ENCODE measurements at regions not wholly inside any gene's neighbourhood (a gene's known extent, or its start where the extent isn't known, plus 50 kb on each side); places are given as distances from the start of the nearest gene placed in this dataset.
A peak's percentile ranks its signal among the peaks of the same experiment; 100 is the strongest.

DNA sequence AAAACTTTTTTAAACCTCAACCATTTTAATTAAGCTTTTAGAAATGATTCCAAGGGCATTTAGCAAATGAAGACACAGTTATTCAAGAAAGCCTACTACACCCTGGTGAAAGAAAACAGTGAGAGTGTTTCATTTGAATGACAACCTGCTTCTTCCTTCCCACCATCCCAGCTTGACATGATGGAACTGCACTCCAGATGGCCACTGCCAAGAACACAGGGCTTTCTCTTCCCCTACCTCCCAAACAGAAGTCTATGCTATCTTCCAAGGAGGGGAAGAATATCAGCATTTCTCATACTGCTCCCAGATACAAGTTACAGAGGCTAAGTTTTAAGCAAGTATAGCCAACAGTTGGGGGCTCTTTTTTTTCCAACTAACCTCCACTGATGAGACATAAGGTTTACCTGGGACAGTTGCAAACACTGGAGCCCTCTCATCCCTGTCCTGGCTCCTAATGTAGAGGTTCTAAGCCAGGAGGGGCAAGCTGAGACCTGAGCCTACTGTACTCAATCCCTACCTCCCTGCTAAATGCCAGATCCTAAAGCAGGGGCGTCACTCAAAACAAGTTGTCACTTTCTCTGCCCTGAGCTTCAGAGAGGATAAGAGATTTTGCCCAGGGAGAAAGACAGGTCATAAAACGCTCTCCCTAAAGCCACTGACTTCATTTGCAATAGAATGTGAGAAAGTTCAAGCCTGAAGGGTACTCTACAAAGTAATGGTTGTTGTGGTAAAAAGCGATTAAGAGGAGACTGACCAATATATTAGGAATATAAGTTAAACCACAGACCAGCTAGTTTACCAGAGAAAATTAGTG is 88.5 kb upstream of the SLC27A6 start:
- Histone ChIP-seq H3K4me3 (no peak overlapping the region), H3K27ac (ENCODE audit: low read depth in 1 of 2, low read length in 1 of 2) (no peak overlapping the region), H3K27me3 (ENCODE audit: control insufficient read depth in 3 of 3, insufficient read depth in 3 of 3, low read length in 2 of 3) (no peaks in the 10 kb centered on the region), H3K36me3 (ENCODE audit: control insufficient read depth in 4 of 4, insufficient read depth in 4 of 4, low read length in 4 of 4) (no peaks in the 10 kb centered on the region), H3K4me1 (ENCODE audit: control insufficient read depth in 5 of 5, insufficient read depth in 5 of 5, low read length in 5 of 5) (no peaks in the 10 kb centered on the region), H3K9me3 (ENCODE audit: control insufficient read depth in 4 of 4, insufficient read depth in 3 of 4, low read length in 3 of 4) (peaks cover 0 to 1% (median 0%) of the 10 kb centered on the region in 4 donors), H3K9ac (ENCODE audit: insufficient read depth in 1 of 2, low read length in 2 of 2) (no peak overlapping the region)
- ATAC-seq (ENCODE audit: insufficient read depth, low FRiP score) (no peak), DNase-seq (no peak)
- WGBS, 2 donors: 78 to 82% methylated on average over 3 of the region's 3 CpGs
- TF ChIP-seq, protein P1, sequence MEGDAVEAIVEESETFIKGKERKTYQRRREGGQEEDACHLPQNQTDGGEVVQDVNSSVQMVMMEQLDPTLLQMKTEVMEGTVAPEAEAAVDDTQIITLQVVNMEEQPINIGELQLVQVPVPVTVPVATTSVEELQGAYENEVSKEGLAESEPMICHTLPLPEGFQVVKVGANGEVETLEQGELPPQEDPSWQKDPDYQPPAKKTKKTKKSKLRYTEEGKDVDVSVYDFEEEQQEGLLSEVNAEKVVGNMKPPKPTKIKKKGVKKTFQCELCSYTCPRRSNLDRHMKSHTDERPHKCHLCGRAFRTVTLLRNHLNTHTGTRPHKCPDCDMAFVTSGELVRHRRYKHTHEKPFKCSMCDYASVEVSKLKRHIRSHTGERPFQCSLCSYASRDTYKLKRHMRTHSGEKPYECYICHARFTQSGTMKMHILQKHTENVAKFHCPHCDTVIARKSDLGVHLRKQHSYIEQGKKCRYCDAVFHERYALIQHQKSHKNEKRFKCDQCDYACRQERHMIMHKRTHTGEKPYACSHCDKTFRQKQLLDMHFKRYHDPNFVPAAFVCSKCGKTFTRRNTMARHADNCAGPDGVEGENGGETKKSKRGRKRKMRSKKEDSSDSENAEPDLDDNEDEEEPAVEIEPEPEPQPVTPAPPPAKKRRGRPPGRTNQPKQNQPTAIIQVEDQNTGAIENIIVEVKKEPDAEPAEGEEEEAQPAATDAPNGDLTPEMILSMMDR (IDR thresholded peaks at IDR 0.05; ENCODE audit: control extremely low read depth, extremely low read depth): no peak

DNA sequence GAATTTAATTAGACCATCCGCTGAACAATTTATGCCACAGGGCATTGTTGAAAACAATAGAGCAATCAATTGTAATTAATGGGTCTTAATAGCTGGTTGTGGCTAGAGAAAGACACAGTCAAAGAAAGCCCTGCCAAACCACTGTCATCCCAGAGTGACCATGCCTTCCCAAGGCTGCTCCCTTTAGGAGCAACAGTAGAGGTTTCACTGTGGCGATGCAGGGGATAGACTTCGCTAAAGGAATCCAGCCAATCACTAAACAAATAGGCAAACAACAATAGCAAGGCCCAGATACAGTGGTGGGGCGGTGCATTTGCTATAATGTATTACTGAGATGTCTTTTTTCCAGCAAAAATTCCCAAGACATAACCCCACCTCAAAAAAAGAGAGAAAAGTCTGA is 87.8 kb upstream of the SLC27A6 start:
- Histone ChIP-seq H3K9ac (ENCODE audit: insufficient read depth in 1 of 2, low read length in 2 of 2) (no peak overlapping the region), H3K9me3 (ENCODE audit: control insufficient read depth in 4 of 4, insufficient read depth in 3 of 4, low read length in 3 of 4) (peaks cover 0 to 1% (median 0%) of the 10 kb centered on the region in 4 donors), H3K4me3 (no peak overlapping the region), H3K27ac (ENCODE audit: low read depth in 1 of 2, low read length in 1 of 2) (no peak overlapping the region), H3K27me3 (ENCODE audit: control insufficient read depth in 3 of 3, insufficient read depth in 3 of 3, low read length in 2 of 3) (no peaks in the 10 kb centered on the region), H3K4me1 (ENCODE audit: control insufficient read depth in 5 of 5, insufficient read depth in 5 of 5, low read length in 5 of 5) (no peaks in the 10 kb centered on the region), H3K36me3 (ENCODE audit: control insufficient read depth in 4 of 4, insufficient read depth in 4 of 4, low read length in 4 of 4) (no peaks in the 10 kb centered on the region)
- ATAC-seq (ENCODE audit: insufficient read depth, low FRiP score) (no peak), DNase-seq (no peak)
- TF ChIP-seq, protein P1 (IDR thresholded peaks at IDR 0.05; ENCODE audit: control extremely low read depth, extremely low read depth): no peak
- 73 to 85% methylated on average over 4 of the region's 4 CpGs for WGBS, 2 donors

DNA sequence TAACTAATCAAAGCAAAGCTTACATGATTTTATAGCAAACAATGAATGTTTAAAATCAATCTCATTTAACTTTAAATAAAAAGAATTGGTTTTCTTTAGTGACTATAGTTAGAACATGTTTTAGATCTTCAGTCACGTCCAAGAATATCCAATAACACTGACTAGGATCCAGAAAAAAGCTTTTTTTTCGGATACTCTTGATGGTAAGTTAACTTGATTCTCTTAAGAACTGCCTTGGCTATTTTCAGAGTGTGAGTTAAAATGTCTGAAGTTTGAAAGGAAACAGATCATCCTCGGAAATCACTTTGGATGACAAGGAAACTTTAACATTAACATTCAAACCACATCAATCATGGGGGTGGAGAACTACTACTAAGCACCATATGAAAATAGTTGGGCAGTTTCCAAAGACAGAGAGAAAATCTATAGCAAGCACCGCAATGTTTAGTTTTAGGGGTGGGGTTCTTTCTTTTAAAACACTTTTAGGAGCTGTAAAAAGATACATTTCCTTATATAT is 83.7 kb upstream of the SLC27A6 start:
- Histone ChIP-seq H3K27ac (ENCODE audit: low read depth in 1 of 2, low read length in 1 of 2) (no peak overlapping the region), H3K4me3 (no peak overlapping the region), H3K36me3 (ENCODE audit: control insufficient read depth in 4 of 4, insufficient read depth in 4 of 4, low read length in 4 of 4) (no peaks in the 10 kb centered on the region), H3K9me3 (ENCODE audit: control insufficient read depth in 4 of 4, insufficient read depth in 3 of 4, low read length in 3 of 4) (peaks cover 0 to 4% (median under 1%) of the 10 kb centered on the region in 4 donors), H3K9ac (ENCODE audit: insufficient read depth in 1 of 2, low read length in 2 of 2) (no peak overlapping the region), H3K4me1 (ENCODE audit: control insufficient read depth in 5 of 5, insufficient read depth in 5 of 5, low read length in 5 of 5) (no peaks in the 10 kb centered on the region), H3K27me3 (ENCODE audit: control insufficient read depth in 3 of 3, insufficient read depth in 3 of 3, low read length in 2 of 3) (no peaks in the 10 kb centered on the region)
- ATAC-seq (ENCODE audit: insufficient read depth, low FRiP score): no peak
- WGBS, 2 donors: 39 to 61% methylated on average over 4 of the region's 4 CpGs
- TF ChIP-seq, protein P1 (IDR thresholded peaks at IDR 0.05; ENCODE audit: control extremely low read depth, extremely low read depth): no peak
- peak in 2 of 3 donors; percentile 25 to 67 for DNase-seq

Measured in lung (tissue), 11 donors.